ENCODE measurements at regions not wholly inside any gene's neighbourhood (a gene's known extent, or its start where the extent isn't known, plus 50 kb on each side); places are given as distances from the start of the nearest gene placed in this dataset.
"Not testable (repeated sequence)": the region's sequence is repeated elsewhere in the genome, so short reads cannot be mapped to it uniquely, and the experiment has no call there.

DNA sequence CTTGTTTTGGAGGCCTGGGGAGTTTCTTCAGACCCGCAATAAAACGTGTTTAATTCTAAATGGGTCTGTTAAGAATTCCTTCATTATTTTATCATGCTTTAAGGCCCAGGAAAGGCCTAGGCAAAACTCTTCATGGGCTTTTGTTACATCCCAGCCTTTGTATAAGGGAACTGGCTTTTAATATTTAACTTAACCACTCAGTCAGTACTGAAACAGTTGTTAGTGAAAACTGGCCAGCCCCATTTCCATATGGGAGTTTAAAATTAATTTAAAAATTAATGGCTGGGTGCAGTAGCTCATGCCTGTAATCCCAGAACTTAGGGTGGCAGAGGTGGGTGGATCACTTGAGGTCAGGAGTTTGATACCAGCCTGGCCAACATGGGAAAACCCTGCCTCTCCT, 213.2 kb upstream of the FKBP1C start:
- H3K27me3 Mint-ChIP-seq: no peaks in the 10 kb centered on the region

GRCh38 chr6:62999242-62999641, 212.0 kb upstream of the FKBP1C start:
- H3K27ac Mint-ChIP-seq; ATAC-seq (ENCODE audit: poor library complexity); H3K4me1 Mint-ChIP-seq (ENCODE audit: low read depth); CTCF ChIA-PET; H3K27ac ChIP-seq (ENCODE audit: low read depth in 1 of 2, low read length in 2 of 2); H3K36me3 ChIP-seq (ENCODE audit: insufficient read depth, low read length); POLR2A ChIA-PET; DNase-seq; H3K4me3 ChIP-seq (ENCODE audit: low read length); H3K27me3 Mint-ChIP-seq; H3K36me3 Mint-ChIP-seq (ENCODE audit: low read depth); H3K27me3 ChIP-seq (ENCODE audit: control insufficient read depth in 1 of 2, insufficient read depth in 2 of 2, low read length in 2 of 2); H3K9me3 Mint-ChIP-seq; intact Hi-C loops (cut with DNase I, micrococcal nuclease); H3K9me3 ChIP-seq (ENCODE audit: control insufficient read depth in 1 of 2, insufficient read depth in 1 of 2, low read length in 2 of 2); H3K4me3 Mint-ChIP-seq; H3K4me1 ChIP-seq (ENCODE audit: insufficient read depth, low read length): not testable (repeated sequence)

More for the DNA sequence above, 213.2 kb upstream of the FKBP1C start:
- Mint-ChIP-seq H3K36me3 (ENCODE audit: low read depth) (no peaks in the 10 kb centered on the region), H3K27ac (no peak overlapping the region), H3K4me1 (ENCODE audit: low read depth) (no peaks in the 10 kb centered on the region), H3K4me3 (no peak overlapping the region), H3K9me3 (no peaks in the 10 kb centered on the region)
- ChIA-PET CTCF (no interaction called here), POLR2A (no interaction called here)
- ATAC-seq (ENCODE audit: poor library complexity) (no peak), DNase-seq (no peak)
- no peak for TF ChIP-seq CTCF (IDR thresholded peaks at IDR 0.05)
- Histone ChIP-seq H3K36me3 (ENCODE audit: insufficient read depth, low read length) (no peaks in the 10 kb centered on the region), H3K4me3 (ENCODE audit: low read length) (no peak overlapping the region), H3K27ac (ENCODE audit: low read depth in 1 of 2, low read length in 2 of 2) (no peak overlapping the region), H3K27me3 (ENCODE audit: control insufficient read depth in 1 of 2, insufficient read depth in 2 of 2, low read length in 2 of 2) (no peaks in the 10 kb centered on the region), H3K9me3 (ENCODE audit: control insufficient read depth in 1 of 2, insufficient read depth in 1 of 2, low read length in 2 of 2) (no peaks in the 10 kb centered on the region), H3K4me1 (ENCODE audit: insufficient read depth, low read length) (no peaks in the 10 kb centered on the region)
- intact Hi-C loops (cut with DNase I, micrococcal nuclease): no loop called here

DNA sequence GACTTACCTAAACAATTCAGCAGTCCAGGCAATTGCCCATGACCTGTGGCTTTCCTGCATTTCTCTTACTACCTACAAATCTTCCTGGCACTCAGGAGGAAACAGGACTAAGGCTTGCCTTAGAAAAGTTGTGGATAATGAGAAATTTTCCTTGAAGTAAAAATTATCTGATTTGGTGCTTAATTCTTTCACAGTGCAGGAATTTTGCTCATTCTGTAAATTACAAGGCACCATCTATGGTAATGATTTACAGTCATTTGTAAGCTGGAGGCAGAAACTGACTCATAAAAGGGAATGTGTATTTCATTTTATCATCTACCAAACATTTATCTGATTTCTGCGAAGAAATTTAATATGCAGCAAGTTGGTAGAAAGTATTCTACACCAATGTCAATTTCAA, 211.5 kb upstream of the FKBP1C start:
- Mint-ChIP-seq H3K27ac (no peak overlapping the region), H3K4me3 (no peak overlapping the region), H3K4me1 (ENCODE audit: low read depth) (no peaks in the 10 kb centered on the region), H3K27me3 (no peaks in the 10 kb centered on the region), H3K36me3 (ENCODE audit: low read depth) (no peaks in the 10 kb centered on the region), H3K9me3 (no peaks in the 10 kb centered on the region)
- Histone ChIP-seq H3K4me3 (ENCODE audit: low read length) (no peak overlapping the region), H3K36me3 (ENCODE audit: insufficient read depth, low read length) (no peaks in the 10 kb centered on the region), H3K9me3 (ENCODE audit: control insufficient read depth in 1 of 2, insufficient read depth in 1 of 2, low read length in 2 of 2) (no peaks in the 10 kb centered on the region), H3K4me1 (ENCODE audit: insufficient read depth, low read length) (no peaks in the 10 kb centered on the region), H3K27me3 (ENCODE audit: control insufficient read depth in 1 of 2, insufficient read depth in 2 of 2, low read length in 2 of 2) (no peaks in the 10 kb centered on the region), H3K27ac (ENCODE audit: low read depth in 1 of 2, low read length in 2 of 2) (no peak overlapping the region)
- ChIA-PET POLR2A (no interaction called here), CTCF (no interaction called here)
- intact Hi-C loops (cut with DNase I, micrococcal nuclease): no loop called here
- ATAC-seq (ENCODE audit: poor library complexity) (no peak), DNase-seq (no peak)
- TF ChIP-seq CTCF (IDR thresholded peaks at IDR 0.05): no peak

DNA sequence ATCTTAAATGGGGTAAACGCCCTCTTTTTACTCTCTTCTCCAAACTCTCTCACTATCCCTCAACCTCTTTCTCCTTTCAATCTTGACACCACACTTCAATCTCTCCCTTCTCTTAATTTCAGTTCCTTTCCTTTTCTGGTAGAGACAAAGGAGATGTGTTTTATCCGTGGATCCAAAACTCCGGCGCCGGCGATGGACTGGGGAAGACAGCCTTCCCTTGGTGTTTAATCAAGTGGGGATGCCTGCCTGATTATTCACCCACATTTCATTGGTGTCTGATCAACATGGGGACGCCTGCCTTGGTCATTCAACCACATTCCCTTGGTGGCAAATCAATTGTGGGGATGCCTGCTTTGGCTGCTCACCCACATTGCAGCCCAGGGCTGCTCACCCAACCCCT, 205.3 kb upstream of the FKBP1C start:
- H3K36me3 ChIP-seq (ENCODE audit: insufficient read depth, low read length); DNase-seq; H3K9me3 ChIP-seq (ENCODE audit: control insufficient read depth in 1 of 2, insufficient read depth in 1 of 2, low read length in 2 of 2); CTCF ChIA-PET; H3K4me3 Mint-ChIP-seq; H3K4me1 Mint-ChIP-seq (ENCODE audit: low read depth); H3K27ac Mint-ChIP-seq; H3K27ac ChIP-seq (ENCODE audit: low read depth in 1 of 2, low read length in 2 of 2); H3K27me3 Mint-ChIP-seq; H3K4me3 ChIP-seq (ENCODE audit: low read length); H3K4me1 ChIP-seq (ENCODE audit: insufficient read depth, low read length); ATAC-seq (ENCODE audit: poor library complexity); intact Hi-C loops (cut with DNase I, micrococcal nuclease); H3K27me3 ChIP-seq (ENCODE audit: control insufficient read depth in 1 of 2, insufficient read depth in 2 of 2, low read length in 2 of 2); POLR2A ChIA-PET; H3K9me3 Mint-ChIP-seq; H3K36me3 Mint-ChIP-seq (ENCODE audit: low read depth): not testable (repeated sequence)

GRCh38 chr6:63010962-63011361, 200.3 kb upstream of the FKBP1C start:
- intact Hi-C loops (cut with DNase I, micrococcal nuclease); POLR2A ChIA-PET: not testable (repeated sequence)

More at GRCh38 chr6:63010962-63011361, 200.3 kb upstream of the FKBP1C start:
- H3K4me3 ChIP-seq (ENCODE audit: low read length); H3K27me3 ChIP-seq (ENCODE audit: control insufficient read depth in 1 of 2, insufficient read depth in 2 of 2, low read length in 2 of 2); H3K27me3 Mint-ChIP-seq; H3K27ac Mint-ChIP-seq; H3K4me1 ChIP-seq (ENCODE audit: insufficient read depth, low read length); H3K36me3 ChIP-seq (ENCODE audit: insufficient read depth, low read length); CTCF ChIA-PET; H3K9me3 Mint-ChIP-seq; H3K36me3 Mint-ChIP-seq (ENCODE audit: low read depth); H3K4me3 Mint-ChIP-seq; H3K9me3 ChIP-seq (ENCODE audit: control insufficient read depth in 1 of 2, insufficient read depth in 1 of 2, low read length in 2 of 2); H3K4me1 Mint-ChIP-seq (ENCODE audit: low read depth); ATAC-seq (ENCODE audit: poor library complexity); DNase-seq; H3K27ac ChIP-seq (ENCODE audit: low read depth in 1 of 2, low read length in 2 of 2): not testable (repeated sequence)

Data from CD4-positive, alpha-beta T cell (primary cell).